Lung (tissue), 11 donors: ENCODE measurements at regions not wholly inside any gene's neighbourhood (a gene's known extent, or its start where the extent isn't known, plus 50 kb on each side); places are given as distances from the start of the nearest gene placed in this dataset.

Source experiments
- ATAC-seq: fragments of 200-7000 bp; cut with Tn5 transposase; one replicate; pipeline ENCODE4 v1.9.1; 2020; ENCODE audit warnings: moderate number of reproducible peaks; ENCODE audit not compliant: insufficient read depth, low FRiP score
- DNase-seq, 3 donors: peaks; one replicate each; pipeline ENCODE4 v3.0.0-alpha.2; 2013 to 2017
- H3K27ac ChIP-seq, 2 donors: one replicate each; pipeline ENCODE4 v1.5.1; 2013; ENCODE audit warnings: mild to moderate bottlenecking in 2 of 2, moderate library complexity in 2 of 2, control low read depth in 1 of 2, inconsistent platforms in 1 of 2, low read depth in 1 of 2, low read length in 1 of 2
- H3K27me3 ChIP-seq, 3 donors: one replicate each; pipeline ENCODE4 v1.5.1; 2013; ENCODE audit warnings: low read length in 2 of 3; ENCODE audit not compliant: control insufficient read depth in 3 of 3, insufficient read depth in 3 of 3
- H3K36me3 ChIP-seq, 4 donors: one replicate each; pipeline ENCODE4 v1.5.1; 2013; ENCODE audit warnings: low read length in 4 of 4, mild to moderate bottlenecking in 1 of 4, moderate library complexity in 1 of 4; ENCODE audit not compliant: control insufficient read depth in 4 of 4, insufficient read depth in 4 of 4
- H3K4me1 ChIP-seq, 5 donors: one replicate each; pipeline ENCODE4 v1.5.1; 2013; ENCODE audit warnings: low read length in 5 of 5, mild to moderate bottlenecking in 2 of 5, moderate library complexity in 1 of 5; ENCODE audit not compliant: control insufficient read depth in 5 of 5, insufficient read depth in 5 of 5
- H3K4me3 ChIP-seq: one replicate; pipeline ENCODE4 v1.5.1; 2013; ENCODE audit warnings: mild to moderate bottlenecking, control low read depth, moderate library complexity
- H3K9ac ChIP-seq, 2 donors: one replicate each; pipeline ENCODE4 v1.5.1; 2013; ENCODE audit warnings: low read length in 2 of 2, control low read depth in 1 of 2; ENCODE audit not compliant: insufficient read depth in 1 of 2
- H3K9me3 ChIP-seq, 4 donors: one replicate each; pipeline ENCODE4 v1.5.1; 2013; ENCODE audit warnings: low read length in 3 of 4, mild to moderate bottlenecking in 1 of 4, moderate library complexity in 1 of 4; ENCODE audit not compliant: control insufficient read depth in 4 of 4, insufficient read depth in 3 of 4
- WGBS, 2 donors: extraction: QIAGEN DNeasy Blood & Tissue Kit; methylation state at CpG; one replicate each; pipeline ENCODE4 v1.1.7; 2013; 5-methylcytosine and 5-hydroxymethylcytosine counted together
- TF ChIP-seq, protein P1 (sequence below): IDR thresholded peaks from 2 replicates; pipeline ENCODE4 v1.5.1; 2012; ENCODE audit warnings: mild to moderate bottlenecking; ENCODE audit errors: control extremely low read depth, extremely low read depth
- donor health status: control.
- donor health status: control.
- donor health status: Bipolar disorder and iron deficiency.
- donor health status: healthy.
- donor health status: DM: yes; HTN: yes; CAD: no.

DNA sequence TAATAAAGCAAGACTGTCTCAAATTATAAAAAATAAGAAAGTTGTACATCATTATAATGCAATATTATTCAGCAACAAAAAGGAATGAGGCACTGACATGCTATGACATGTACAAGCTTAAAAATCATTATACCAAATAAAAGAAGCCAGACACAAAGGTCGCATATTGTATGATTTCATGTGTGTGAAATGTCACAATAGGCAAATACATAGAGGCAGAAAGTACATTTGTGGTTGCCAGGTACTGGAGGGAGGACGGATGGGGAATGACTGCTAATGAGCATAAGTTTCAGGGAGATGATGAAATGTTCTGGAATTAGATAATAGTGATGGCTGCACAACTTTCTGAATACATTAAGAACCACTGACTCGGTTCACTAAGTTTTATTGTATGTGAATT is 73.6 kb upstream of the NBPF3 start:
- no peaks in the 10 kb centered on the region for H3K27me3 ChIP-seq
- no peak overlapping the region for H3K4me3 ChIP-seq
- H3K9me3 ChIP-seq, result no peaks in the 10 kb centered on the region
- 81 to 85% methylated on average over 3 of the region's 3 CpGs for WGBS, 2 donors
- TF ChIP-seq, protein P1, sequence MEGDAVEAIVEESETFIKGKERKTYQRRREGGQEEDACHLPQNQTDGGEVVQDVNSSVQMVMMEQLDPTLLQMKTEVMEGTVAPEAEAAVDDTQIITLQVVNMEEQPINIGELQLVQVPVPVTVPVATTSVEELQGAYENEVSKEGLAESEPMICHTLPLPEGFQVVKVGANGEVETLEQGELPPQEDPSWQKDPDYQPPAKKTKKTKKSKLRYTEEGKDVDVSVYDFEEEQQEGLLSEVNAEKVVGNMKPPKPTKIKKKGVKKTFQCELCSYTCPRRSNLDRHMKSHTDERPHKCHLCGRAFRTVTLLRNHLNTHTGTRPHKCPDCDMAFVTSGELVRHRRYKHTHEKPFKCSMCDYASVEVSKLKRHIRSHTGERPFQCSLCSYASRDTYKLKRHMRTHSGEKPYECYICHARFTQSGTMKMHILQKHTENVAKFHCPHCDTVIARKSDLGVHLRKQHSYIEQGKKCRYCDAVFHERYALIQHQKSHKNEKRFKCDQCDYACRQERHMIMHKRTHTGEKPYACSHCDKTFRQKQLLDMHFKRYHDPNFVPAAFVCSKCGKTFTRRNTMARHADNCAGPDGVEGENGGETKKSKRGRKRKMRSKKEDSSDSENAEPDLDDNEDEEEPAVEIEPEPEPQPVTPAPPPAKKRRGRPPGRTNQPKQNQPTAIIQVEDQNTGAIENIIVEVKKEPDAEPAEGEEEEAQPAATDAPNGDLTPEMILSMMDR, result no peak
- no peak overlapping the region for H3K9ac ChIP-seq
- no peak overlapping the region for H3K27ac ChIP-seq
- no peaks in the 10 kb centered on the region for H3K36me3 ChIP-seq
- H3K4me1 ChIP-seq, result no peaks in the 10 kb centered on the region
- no peak for ATAC-seq
- no peak for DNase-seq

- Histone ChIP-seq H3K4me1 (no peaks in the 10 kb centered on the region), H3K4me3 (no peak overlapping the region), H3K9me3 (no peaks in the 10 kb centered on the region), H3K36me3 (no peaks in the 10 kb centered on the region), H3K27ac (no peak overlapping the region), H3K9ac (no peak overlapping the region), H3K27me3 (no peaks in the 10 kb centered on the region)
- ATAC-seq (no peak), DNase-seq (no peak)
- TF ChIP-seq, protein P1, result no peak
Measured at GRCh38 chr1:21365036-21365435, 74.8 kb upstream of the ECE1 start.

DNA sequence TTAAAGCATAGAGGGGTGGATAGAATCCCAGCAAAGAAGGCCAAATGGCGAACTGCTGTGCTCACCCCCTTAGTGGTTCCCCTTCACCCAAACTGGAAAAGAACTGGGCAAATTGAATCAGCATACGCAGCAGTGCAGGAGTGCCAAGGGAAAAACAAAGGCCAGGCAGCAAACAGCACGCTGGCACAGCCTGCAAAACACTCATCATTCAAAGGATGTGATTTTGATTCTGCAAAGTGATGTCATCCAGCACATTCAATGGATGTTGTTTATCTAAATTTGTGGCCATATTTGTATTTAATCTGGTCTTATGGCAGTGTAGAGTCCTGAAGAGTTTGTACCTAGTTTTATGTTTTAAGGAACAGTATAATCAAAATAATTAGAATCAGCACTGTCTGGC is 71.8 kb upstream of the ECE1 start:
- DNase-seq (no peak), ATAC-seq (no peak)
- no peaks in the 10 kb centered on the region for H3K36me3 ChIP-seq
- no peak overlapping the region for H3K27ac ChIP-seq
- H3K4me3 ChIP-seq, result no peak overlapping the region
- no peaks in the 10 kb centered on the region for H3K4me1 ChIP-seq
- 73 to 90% methylated on average over 3 of the region's 3 CpGs for WGBS, 2 donors
- H3K27me3 ChIP-seq, result no peaks in the 10 kb centered on the region
- no peaks in the 10 kb centered on the region for H3K9me3 ChIP-seq
- TF ChIP-seq, protein P1, result no peak
- H3K9ac ChIP-seq, result no peak overlapping the region

DNA sequence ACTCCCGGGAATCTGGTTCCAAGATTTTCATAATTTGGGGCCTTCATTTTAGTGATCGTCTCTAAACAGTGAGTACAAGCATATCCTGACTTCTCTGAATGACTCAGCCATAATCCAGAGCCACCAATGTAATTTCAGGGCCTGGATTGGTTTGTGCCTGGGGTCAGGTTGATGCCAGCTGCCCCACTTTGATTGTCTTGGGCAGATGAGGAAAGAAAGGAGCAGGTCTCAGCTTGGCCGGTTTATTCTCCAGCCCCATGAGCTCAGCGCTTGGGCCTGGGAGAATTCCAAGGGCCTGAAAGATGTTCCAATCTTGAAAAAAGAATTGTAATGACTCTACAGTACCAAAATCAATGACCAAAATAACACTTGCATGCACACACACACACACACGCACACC is 71.2 kb upstream of the ECE1 start:
- no peaks in the 10 kb centered on the region for H3K27me3 ChIP-seq
- TF ChIP-seq, protein P1, result no peak
- no peaks in the 10 kb centered on the region for H3K4me1 ChIP-seq
- 90 to 92% methylated on average over 5 of the region's 5 CpGs for WGBS, 2 donors
- no peak overlapping the region for H3K4me3 ChIP-seq
- ATAC-seq (no peak), DNase-seq (no peak)
- H3K36me3 ChIP-seq, result no peaks in the 10 kb centered on the region
- no peak overlapping the region for H3K27ac ChIP-seq
- H3K9ac ChIP-seq, result no peak overlapping the region
- H3K9me3 ChIP-seq, result no peaks in the 10 kb centered on the region
